Kidney (tissue), 13 donors: ENCODE measurements at regions not wholly inside any gene's neighbourhood (a gene's known extent, or its start where the extent isn't known, plus 50 kb on each side); places are given as distances from the start of the nearest gene placed in this dataset.

Source experiments
- DNase-seq, 5 donors: peaks; one replicate each; pipeline ENCODE4 v3.0.0-alpha.2; 2013 to 2020
- FAIRE-seq: peaks from 2 replicates; lab custom pipeline; 2012; peaks lifted over from hg19 to GRCh38; lab: Jason Lieb, UNC
- H3K27ac ChIP-seq, 2 donors: one replicate each; pipeline ENCODE4 v1.7.0; 2013; ENCODE audit warnings: low read depth in 2 of 2, low read length in 2 of 2, inconsistent platforms in 1 of 2
- H3K27me3 ChIP-seq: one replicate; pipeline ENCODE4 v1.7.1; 2013; ENCODE audit warnings: low read length, inconsistent platforms; ENCODE audit not compliant: control insufficient read depth, insufficient read depth
- H3K36me3 ChIP-seq, 3 donors: one replicate each; pipeline versions ENCODE4 v1.7.0 to v1.7.1; 2013; ENCODE audit warnings: low read length in 3 of 3, control low read depth in 1 of 3, inconsistent platforms in 1 of 3; ENCODE audit not compliant: insufficient read depth in 3 of 3, control insufficient read depth in 2 of 3
- H3K4me1 ChIP-seq, 3 donors: one replicate each; pipeline versions ENCODE4 v1.7.0 to v1.7.1; 2013; ENCODE audit warnings: low read length in 3 of 3, inconsistent platforms in 1 of 3, low read depth in 1 of 3; ENCODE audit not compliant: control insufficient read depth in 2 of 3, insufficient read depth in 2 of 3
- H3K4me3 ChIP-seq, 3 donors: one replicate each; pipeline versions ENCODE4 v1.7.0 to v1.8.1; 2013; ENCODE audit warnings: low read length in 3 of 3, control low read depth in 1 of 3, inconsistent platforms in 1 of 3
- H3K9ac ChIP-seq, 3 donors: one replicate each; pipeline versions ENCODE4 v1.7.0 to v1.7.1; 2013; ENCODE audit warnings: low read length in 3 of 3, control low read depth in 1 of 3, inconsistent platforms in 1 of 3
- H3K9me3 ChIP-seq, 3 donors: one replicate each; pipeline versions ENCODE4 v1.7.0 to v1.7.1; 2013; ENCODE audit warnings: low read length in 3 of 3, control low read depth in 1 of 3, inconsistent platforms in 1 of 3; ENCODE audit not compliant: control insufficient read depth in 2 of 3, insufficient read depth in 1 of 3
- CTCF ChIP-seq: IDR thresholded peaks from 3 replicates; pipeline ENCODE4 v1.5.1; 2012; ENCODE audit warnings: mild to moderate bottlenecking, moderate library complexity, borderline replicate concordance; ENCODE audit not compliant: insufficient read depth; ENCODE audit errors: extremely low read depth
- intact Hi-C: fragments of 100-400 bp; cut with DNase I; formaldehyde crosslinking; loops from one replicate; pipeline ENCODE4 v1.11.1; 2022
- donor health status: control.
- donor health status: control.
- donor health status: control.
- donor health status: control.
- donor health status: control.
- donor health status: DM: yes; HTN: yes; CAD: no.
- donor health status: Normal renal cell carcinoma (clear cell type).

- DNase-seq: no peak
- Histone ChIP-seq H3K4me3 (no peak overlapping the region), H3K4me1 (no peaks in the 10 kb centered on the region), H3K9me3 (peaks cover 0 to 8% (median 0%) of the 10 kb centered on the region in 3 donors), H3K9ac (no peak overlapping the region), H3K27me3 (no peaks in the 10 kb centered on the region), H3K27ac (no peak overlapping the region), H3K36me3 (no peaks in the 10 kb centered on the region)
- intact Hi-C loops: no loop called here
- no peak for FAIRE-seq
- TF ChIP-seq CTCF: no peak
These were observed 161.1 kb downstream of the RPS24 start for GRCh38 chr10:78194539-78195402.

- FAIRE-seq: no peak
- DNase-seq: peak in 2 of 5 donors; percentile 44 to 60
- Histone ChIP-seq H3K4me1 (no peaks in the 10 kb centered on the region), H3K27ac (no peak overlapping the region), H3K27me3 (no peaks in the 10 kb centered on the region), H3K9ac (no peak overlapping the region), H3K4me3 (no peak overlapping the region), H3K36me3 (no peaks in the 10 kb centered on the region), H3K9me3 (peaks cover 0 to 8% (median 0%) of the 10 kb centered on the region in 3 donors)
- intact Hi-C loops: no loop called here
- no peak for TF ChIP-seq CTCF
These were observed 162.7 kb downstream of the RPS24 start for GRCh38 chr10:78196396-78196795.

- Histone ChIP-seq H3K9me3 (peaks cover 0 to 8% (median 0%) of the 10 kb centered on the region in 3 donors), H3K4me1 (no peaks in the 10 kb centered on the region), H3K9ac (no peak overlapping the region), H3K27ac (no peak overlapping the region), H3K27me3 (no peaks in the 10 kb centered on the region), H3K4me3 (no peak overlapping the region), H3K36me3 (no peaks in the 10 kb centered on the region)
- no peak for DNase-seq
- no peak for FAIRE-seq
- intact Hi-C loops: no loop called here
- TF ChIP-seq CTCF: no peak
These were observed 163.3 kb downstream of the RPS24 start for GRCh38 chr10:78196964-78197363.
